Muscle of back (tissue), 3 donors: ENCODE measurements at regions not wholly inside any gene's neighbourhood (a gene's known extent, or its start where the extent isn't known, plus 50 kb on each side); places are given as distances from the start of the nearest gene placed in this dataset.
"Not testable (repeated sequence)": the region's sequence is repeated elsewhere in the genome, so short reads cannot be mapped to it uniquely, and the experiment has no call there.

Source experiments
- DNase-seq, 3 donors: peaks; one replicate each; pipeline versions ENCODE4 v3.0.0 to v3.0.0-alpha.2; 2013

DNA sequence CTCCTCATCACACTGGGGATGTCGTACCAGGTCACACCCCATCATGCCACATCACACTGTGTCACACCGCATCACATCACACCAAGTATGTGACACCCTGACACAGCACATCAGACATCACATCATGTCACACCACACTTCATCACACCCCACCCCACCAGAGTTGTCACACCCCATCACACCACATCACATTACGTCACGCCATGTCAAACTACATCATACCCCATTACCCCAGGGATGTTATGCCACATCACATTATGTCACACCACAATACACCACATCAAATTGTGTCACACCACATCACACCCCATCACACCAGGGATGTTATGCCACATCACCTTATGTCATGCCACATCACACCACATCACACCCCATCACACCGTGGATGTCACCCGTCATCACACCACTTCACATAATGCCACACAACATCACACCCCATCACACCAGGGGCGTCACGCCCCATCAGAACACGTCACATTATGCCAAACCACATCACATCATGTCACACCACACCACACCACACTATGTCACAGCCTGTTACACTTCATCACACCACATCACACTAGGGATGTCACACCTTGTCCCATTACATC, 133.6 kb downstream of the TMEM121 start:
- no peak for DNase-seq

DNA sequence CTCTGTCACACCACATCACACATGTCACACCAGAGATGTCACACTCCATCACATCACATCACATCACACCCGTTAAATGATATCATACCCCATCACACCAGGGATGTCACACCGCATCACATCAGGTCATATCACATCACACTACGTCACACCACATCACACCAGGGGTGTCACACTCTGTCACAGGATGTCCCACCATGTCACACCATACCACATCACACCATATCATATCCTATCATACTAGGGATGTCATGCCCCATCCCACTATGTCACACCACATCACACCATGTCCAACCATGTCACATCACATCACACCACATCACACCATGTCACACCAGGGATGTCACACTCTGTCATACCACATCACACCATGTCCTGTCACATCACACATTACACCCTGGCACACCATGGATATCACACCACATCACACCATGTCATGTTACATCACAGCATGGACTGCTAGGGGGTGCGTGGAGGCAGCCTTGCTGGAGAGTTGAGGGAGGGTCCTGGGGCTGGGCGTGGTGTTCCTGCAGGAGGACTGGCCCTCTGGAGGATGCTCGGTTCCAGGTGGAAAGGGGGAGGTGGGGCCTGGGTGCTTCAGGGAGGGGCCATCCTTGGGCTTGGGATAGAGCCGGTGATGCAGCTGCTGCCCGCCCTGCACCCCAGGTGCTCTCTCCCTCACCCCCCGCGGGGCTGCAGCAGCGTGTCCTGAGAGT, 134.6 kb downstream of the TMEM121 start:
- DNase-seq = no peak

DNA sequence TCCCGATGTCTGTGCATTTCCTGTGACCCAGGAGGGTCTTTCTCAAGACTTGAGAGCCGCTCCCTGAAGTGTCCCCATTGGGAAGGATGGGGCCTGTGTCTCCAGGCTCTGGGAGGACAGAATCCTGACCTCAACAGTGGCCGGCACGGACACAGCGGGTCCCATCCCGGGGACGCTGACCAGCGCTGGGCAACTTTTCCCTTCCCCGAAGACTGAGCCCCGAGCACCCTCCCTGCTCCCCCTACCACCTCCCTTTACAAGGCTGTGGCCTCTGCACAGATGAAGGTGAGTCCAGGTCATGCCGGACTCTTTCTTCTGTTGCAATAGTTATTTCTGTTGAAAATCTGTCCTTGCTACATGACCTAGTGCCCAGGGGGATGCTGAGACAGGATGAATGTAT, 135.7 kb downstream of the TMEM121 start:
- DNase-seq = not testable (repeated sequence)

DNA sequence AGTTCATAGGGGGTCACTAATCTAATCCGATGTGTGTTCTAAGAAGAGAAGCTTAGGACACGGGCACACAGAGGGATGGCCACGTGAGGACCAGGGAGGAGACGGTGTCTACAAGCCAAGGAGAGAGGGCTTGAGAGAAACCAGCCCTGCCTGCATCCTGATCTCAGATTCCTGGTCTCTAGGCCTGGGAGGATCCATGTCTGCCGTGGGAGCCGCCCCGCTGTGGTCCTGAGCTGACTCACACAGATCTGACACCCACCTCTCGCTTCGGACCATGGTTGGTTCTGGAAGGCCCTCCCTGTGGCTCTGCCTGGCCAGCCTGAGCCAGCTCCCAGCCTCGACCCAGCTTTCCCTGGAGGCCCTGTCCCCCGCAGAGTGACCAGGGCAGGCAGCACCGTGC, 136.2 kb downstream of the TMEM121 start:
- DNase-seq = not testable (repeated sequence)

DNA sequence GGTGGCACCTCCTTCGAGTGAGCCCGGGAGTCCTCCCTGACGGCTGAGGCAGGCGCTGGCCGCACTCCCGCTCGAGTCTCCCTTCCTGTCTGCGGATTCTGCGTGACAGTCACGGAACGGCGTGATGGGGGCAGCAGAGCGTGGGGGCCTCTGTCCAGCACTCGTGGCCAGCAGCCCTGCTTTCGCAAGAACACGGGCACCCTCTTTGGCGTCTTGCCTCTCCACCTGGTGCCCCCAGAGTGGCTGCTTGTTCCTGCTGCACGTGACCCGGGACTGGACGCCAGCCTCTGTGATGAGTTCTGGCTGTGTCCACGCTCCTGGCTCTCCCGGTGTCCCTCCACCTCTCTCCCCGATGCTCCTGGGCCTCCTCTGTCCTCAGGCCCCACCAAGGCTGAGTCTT, 136.9 kb downstream of the TMEM121 start:
- DNase-seq = not testable (repeated sequence)

DNA sequence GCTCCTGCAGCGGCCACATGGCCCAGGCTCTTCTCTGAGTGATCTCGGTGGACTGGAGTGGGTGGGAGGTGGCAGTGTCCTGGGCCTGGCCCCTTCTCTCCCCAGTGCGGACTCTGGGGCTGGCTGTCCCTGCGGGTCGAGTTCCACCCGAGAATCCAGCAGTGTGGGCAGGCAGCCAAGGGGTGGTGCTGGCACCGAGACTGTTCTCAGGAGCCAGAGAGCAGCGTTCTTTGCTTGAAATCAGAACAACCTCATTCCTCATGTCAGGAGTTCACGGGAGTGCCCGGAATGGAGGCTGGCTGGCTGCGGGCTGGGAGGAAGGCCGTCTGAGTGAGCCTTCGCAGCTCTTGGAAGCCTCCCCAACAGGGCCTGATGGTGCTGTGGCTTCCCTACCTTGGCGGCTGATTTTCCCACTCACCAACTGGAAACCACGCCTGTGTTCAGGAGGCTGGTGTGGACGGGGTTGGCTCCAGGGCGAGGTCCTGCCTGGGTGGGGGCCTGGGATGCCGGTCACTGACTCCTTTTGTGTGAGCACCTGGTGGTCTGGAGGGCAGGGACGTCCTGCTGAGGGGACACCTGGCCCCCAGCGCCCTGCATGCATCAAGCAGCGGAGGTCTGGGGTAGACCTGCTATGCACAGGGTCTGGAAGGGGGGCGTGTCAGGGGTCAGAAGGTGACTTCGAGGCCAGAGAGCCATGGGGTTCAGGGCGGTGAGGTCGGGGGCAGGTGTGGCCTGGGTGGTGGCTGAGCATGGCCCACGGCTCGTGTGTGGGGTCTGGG, 137.6 kb downstream of the TMEM121 start:
- DNase-seq = not testable (repeated sequence)

DNA sequence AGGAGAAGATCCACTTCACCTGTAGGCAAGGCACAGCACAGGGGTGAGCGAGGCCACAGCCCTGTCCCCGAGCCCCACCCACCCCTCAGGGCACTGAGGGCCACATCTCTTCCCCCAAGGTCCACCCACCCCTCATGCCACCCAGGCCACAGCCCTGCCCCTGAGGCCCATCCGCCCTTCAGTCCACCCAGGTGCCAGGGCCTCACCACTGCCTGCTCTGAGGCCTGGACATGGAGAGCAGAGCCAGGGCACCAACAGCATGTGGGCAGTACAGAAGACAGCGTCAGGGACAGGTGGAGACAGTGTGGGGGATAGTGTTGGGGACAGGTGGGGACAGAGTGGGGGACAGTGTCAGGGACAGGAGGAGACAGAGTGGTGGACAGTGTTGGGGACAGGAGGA, 138.3 kb downstream of the TMEM121 start:
- DNase-seq = no peak

DNA sequence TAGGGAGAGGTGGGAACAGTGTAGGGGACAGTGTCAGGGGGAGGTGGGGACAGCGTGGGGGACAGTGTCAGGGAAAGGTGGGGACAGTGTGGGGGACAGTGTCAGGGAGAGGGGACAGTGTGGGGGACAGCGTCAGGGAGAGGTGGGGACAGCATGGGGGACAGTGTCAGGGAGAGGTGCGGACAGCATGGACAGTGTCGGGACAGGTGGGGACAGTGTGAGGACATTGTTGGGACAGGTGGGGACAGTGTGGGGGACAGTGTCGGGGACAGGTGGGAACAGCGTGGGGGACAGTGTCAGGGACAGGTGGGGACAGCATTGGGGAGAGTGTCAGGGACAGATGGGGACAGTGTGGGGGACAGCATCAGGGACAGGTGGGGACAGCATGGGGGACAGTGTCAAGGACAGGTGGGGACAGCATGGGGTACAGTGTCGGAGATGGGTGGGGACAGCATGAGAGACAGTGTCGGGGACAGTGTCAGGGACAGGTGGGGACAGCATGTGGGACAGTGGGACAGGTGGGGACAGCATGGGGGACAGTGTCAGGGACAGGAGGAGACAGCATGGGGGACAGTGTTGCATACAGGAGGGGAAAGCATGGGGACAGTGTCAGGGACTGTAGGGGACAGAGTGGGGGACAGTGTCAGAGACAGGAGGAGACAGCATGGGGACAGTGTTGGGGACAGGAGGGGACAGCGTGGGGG, 139.0 kb downstream of the TMEM121 start:
- DNase-seq = no peak

DNA sequence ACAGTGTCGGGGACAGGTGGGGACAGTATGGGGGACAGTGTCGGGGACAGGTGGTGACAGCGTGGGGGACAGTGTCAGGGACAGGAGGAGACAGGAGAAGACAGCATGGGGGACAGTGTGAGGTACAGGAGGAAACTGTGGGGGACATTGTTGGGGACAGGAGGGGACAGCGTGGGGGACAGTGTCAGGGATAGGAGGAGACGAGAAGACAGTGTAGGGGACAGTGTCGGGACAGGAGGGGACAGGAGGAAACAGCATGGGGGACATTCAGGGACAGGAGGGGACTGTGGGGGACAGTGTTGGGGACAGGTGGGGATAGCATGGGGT, 139.5 kb downstream of the TMEM121 start:
- no peak for DNase-seq

DNA sequence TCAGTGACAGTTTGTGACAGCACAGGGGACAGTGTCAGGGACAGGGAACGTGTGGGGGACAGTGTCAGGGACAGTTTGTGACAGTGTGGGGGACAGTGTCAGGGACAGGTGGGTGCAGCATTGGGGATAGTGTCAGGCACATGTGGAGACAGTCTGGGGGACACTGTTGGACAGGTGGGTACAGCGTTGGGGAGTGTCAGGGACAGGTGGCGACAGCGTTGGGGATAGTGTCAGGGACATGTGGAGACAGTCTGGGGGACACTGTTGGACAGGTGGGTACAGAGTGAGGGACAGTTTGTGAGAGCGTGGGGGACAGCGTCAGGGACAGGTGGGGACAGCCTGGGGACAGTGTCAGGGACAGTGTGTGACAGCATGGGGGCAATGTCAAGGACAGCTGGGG, 140.0 kb downstream of the TMEM121 start:
- no peak for DNase-seq

DNA sequence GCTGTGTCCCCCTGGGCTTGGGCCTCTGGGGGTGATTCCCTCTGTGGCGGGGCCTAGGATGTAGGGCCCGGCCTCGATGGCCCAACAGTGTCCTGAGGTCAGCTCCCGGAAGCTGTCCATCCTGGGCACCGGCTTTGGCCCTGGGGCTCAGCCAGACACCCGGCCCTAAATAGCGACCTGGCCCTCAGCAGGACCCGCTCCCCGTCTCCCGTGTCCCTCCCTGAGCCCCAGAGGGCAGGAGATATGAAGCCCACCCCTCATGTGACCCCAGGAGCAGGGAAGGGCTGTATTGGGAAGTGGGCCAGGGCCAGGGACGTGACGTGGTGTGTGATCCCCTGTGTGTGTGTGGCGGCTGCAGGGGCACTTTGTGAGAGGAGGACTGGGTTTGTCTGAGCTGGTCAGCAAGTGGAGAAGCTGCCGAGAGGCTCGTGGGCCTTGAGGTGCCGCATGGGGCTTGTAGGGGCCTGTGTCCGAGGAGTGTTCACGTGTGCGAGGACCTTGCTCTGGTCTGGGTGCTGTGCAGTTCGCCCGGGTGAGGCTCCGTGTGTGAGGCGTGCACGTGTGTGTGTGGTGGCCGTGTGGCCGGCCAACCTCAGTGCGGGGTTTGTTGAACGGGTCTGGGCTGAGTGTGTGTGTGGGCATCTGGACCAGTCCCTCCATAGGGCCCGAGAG, 140.7 kb downstream of the TMEM121 start:
- not testable (repeated sequence) for DNase-seq

DNA sequence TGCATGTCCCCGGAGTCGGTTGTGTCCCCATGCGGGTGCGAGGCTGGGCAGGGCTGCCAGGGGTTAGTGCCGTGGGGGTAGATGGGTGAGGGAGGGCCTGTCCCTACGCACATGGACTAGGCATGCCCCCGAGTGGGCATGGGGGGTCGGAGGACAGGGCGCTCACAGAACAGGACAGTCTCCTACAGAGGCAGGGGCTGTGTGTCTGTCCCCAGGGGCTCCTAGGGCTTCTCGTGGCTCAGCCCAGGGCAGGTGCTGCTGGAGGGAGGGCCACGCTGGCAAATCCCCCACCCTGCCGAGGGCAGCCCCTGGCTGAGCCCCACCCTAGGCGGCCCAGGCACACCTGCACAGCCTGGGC, 141.3 kb downstream of the TMEM121 start:
- not testable (repeated sequence) for DNase-seq

DNA sequence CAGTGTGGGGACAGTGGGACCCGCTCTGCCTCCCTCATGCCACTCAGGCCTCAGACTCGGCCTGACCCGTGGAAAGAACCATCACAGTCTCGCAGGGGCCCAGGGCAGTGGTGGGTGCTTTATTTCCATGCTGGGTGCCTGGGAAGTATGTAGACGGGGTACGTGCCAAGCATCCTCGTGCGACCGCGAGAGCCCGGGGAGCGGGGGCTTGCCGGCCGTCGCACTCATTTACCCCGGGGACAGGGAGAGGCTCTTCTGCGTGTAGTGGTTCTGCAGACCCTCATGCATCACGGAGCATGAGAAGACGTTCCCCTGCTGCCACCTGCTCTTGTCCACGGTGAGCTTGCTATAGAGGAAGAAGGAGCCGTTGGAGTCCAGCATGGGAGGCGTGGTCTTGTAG, 141.6 kb downstream of the TMEM121 start:
- DNase-seq = not testable (repeated sequence)

DNA sequence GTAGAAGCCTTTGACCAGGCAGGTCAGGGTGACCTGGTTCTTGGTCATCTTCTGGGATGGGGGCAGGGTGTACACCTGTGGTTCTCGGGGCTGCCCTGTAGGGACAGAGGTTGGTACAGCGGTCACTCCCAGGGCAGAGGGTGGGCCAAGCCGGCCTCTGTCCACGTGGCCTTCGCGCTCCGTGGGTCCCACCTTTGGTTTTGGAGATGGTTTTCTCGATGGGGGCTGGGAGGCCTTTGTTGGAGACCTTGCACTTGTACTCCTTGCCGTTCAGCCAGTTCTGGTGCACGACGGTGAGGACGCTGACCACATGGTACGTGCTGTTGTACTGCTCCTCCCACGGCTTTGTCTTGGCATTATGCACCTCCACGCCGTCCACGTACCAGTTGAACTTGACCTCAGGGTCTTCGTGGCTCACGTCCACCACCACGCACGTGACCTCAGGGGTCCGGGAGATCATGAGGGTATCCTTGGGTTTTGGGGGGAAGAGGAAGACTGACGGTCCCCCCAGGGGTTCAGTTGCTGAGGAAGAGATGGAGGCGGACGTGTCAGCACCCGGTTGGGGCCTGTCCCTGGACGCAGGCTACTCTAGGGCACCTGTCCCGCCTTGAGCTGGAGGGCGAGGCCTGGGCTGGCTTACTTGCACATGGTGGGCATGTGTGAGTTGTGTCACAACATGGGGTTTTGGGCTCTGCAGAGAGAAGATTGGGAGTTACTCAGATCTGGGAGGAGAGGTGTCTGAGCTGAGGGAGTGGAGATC, 142.3 kb downstream of the TMEM121 start:
- not testable (repeated sequence) for DNase-seq

DNA sequence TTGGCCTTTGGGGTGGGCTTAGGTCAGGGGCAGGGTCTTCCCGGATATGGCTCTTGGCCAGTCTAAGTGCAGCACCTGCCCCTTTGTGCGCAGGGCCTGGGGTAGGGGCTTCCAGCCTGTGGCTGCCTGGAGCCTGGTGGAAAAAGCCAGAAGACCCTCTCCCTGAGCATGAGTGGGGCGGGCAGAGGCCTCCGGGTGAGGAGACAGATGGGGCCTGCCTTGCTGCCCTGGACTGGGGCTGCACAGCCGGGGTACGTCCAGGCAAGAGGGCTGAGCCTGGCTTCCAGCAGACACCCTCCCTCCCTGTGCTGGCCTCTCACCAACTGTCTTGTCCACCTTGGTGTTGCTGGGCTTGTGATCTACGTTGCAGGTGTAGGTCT, 142.8 kb downstream of the TMEM121 start:
- DNase-seq = not testable (repeated sequence)

DNA sequence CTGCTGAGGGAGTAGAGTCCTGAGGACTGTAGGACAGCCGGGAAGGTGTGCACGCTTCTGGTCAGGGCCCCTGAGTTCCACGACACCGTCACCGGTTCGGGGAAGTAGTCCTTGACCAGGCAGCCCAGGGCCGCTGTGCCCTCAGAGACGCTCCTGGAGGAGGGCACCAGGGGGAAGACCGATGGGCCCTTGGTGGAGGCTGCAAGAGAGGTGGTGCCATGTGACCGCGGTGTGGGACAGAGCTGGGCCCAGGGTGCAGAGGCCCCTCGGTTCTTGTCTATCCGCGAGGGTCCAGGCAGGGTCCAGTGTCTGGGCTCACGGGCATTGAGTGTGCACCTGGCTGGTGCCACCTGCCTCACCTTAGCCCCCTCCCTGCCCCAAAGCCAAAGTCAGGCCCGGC, 143.3 kb downstream of the TMEM121 start:
- not testable (repeated sequence) for DNase-seq

DNA sequence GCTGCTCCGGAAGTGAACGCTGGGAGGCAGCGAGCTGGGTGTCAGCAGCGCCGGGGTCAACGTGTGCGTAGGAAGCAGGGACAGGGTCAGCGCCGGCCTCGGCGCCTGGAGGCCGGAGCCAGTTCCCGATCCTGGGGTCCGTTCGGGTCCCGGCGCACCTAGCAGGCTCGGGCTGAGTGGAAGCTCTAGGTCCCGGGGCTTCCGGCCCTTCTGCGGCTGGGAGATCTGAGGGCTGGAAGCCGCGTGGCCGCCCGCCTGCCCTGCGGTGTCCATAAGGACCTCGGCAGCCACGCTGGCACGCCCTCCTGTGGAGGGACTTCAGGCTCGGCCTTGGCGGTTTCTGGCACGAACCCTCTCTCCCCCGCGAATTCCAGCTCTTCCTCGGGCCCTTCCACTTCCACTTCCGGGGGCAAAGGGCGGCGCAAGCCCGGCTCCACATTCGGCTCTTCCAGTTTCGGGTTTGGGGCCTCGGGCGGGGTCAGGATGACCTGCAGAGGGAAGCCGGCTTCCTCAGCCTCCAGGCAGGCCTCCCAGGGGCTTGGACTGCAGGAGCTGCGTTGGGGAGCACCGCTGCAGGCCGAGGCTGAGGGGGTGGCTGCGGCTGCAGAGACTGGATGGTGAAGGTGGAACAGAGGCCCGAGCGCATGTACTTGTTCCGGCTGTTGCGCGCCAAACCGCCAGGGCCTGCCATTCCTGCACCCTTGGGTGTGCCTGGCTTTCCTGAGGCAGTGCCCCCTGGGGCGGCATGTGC, 146.2 kb downstream of the TMEM121 start:
- DNase-seq = not testable (repeated sequence)

DNA sequence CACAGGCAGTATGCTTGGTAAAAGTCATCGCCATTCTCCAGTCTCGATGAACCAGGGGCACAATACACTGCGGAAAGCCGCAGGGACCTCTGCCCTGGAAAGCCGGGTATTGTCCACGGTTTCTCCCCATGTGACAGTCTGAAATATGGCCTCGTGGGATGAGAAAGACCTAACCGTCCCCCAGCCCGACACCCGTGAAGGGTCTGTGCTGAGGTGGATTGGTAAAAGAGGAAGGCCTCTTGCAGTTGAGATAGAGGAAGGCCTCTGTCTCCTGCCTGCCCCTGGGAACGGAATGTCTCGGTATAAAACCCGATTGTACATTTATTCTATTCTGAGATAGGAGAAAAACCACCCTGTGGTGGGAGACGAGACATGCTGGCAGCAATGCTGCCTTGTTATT, 149.1 kb downstream of the TMEM121 start:
- DNase-seq = not testable (repeated sequence)

DNA sequence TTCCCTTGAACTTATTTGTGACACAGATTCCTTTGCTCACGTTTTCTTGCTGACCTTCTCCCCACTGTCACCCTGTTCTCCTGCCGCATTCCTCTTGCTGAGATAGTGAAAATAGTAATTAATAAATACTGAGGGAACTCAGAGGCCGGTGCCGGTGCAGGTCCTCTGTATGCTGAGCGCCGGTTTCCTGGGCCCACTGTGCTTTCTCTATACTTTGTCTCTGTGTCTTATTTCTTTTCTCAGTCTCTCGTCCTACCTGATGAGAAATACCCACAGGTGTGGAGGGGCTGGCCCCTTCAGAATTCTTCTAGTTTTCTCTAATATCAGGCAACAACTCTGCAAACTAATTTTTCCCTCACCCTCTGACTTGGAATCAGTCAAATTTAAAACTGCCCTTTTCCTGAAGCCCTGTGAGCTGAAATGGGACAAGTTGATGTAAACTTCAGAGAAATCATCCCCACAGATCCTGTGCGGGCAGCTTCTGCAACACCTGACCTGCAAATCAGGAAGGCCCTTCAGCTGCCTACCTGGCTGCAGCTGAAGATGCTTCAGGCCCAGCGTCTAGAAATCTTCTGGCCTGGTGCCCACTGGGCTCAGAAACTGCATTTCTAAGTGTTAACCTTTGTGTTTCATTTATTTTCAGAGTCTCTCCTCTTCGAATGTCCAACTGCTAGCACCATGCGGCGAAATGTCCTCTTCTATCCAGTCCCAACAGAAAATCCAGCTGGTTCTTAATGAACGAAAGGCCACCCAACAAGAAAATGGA, 149.7 kb downstream of the TMEM121 start:
- not testable (repeated sequence) for DNase-seq

DNA sequence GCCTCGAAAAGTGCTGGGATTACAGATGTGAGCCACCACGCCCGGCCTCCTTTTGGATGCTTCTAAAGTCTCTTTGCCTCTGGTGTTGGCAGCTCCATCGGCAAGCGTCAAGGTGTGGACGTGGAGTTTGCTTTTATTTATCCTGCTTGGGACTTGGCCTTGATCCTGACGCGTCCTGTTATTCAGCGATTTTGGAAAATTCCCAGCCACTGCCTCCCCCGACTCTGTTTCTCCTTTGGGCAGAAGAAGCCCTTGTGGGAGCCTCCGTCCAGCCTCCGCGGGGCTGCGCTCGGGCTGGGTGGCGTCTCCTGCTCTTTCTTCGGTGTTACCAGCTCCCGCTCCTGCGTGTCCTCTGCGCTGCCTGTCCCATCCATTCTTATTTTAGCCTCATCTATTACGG, 151.7 kb downstream of the TMEM121 start:
- DNase-seq = not testable (repeated sequence)
